ENCODE measurements at regions not wholly inside any gene's neighbourhood (a gene's known extent, or its start where the extent isn't known, plus 50 kb on each side); places are given as distances from the start of the nearest gene placed in this dataset.

DNA sequence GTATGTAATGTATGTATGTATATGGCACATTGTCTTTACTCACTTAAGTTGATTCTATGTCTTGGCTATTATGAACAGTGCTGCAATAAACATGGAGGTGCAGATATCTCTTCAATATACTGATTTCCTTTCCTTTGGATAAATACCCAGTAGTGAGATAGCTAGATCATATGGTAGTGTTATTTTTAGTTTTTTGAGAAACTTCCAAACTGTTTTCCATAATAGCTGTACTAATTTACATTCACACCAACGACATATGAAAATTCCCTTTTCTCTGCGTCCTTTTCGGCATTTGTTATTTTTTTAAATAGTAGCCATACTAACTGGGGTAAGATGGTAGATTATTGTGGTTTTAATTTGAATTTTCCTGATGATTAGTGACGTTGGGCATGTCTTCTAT, 445.6 kb downstream of the NFIB start:
- Histone ChIP-seq H3K27me3 (ENCODE audit: insufficient read depth, poor library complexity, severe bottlenecking) (no peaks in the 10 kb centered on the region), H3K27ac (replicated peaks) (no peak overlapping the region), H3K4me3 (replicated peaks; ENCODE audit: insufficient read depth, low read length) (no peak overlapping the region)
- DNase-seq (ENCODE audit: low read depth in 1 of 2, low spot score in 1 of 2) = no peak
- no peak for TF ChIP-seq SPI1 (IDR thresholded peaks at IDR 0.05; ENCODE audit: borderline replicate concordance, low read depth)
- TF ChIP-seq POLR2AphosphoS5 (IDR thresholded peaks at IDR 0.05; ENCODE audit: low read depth) = no peak
- TF ChIP-seq, protein P1, sequence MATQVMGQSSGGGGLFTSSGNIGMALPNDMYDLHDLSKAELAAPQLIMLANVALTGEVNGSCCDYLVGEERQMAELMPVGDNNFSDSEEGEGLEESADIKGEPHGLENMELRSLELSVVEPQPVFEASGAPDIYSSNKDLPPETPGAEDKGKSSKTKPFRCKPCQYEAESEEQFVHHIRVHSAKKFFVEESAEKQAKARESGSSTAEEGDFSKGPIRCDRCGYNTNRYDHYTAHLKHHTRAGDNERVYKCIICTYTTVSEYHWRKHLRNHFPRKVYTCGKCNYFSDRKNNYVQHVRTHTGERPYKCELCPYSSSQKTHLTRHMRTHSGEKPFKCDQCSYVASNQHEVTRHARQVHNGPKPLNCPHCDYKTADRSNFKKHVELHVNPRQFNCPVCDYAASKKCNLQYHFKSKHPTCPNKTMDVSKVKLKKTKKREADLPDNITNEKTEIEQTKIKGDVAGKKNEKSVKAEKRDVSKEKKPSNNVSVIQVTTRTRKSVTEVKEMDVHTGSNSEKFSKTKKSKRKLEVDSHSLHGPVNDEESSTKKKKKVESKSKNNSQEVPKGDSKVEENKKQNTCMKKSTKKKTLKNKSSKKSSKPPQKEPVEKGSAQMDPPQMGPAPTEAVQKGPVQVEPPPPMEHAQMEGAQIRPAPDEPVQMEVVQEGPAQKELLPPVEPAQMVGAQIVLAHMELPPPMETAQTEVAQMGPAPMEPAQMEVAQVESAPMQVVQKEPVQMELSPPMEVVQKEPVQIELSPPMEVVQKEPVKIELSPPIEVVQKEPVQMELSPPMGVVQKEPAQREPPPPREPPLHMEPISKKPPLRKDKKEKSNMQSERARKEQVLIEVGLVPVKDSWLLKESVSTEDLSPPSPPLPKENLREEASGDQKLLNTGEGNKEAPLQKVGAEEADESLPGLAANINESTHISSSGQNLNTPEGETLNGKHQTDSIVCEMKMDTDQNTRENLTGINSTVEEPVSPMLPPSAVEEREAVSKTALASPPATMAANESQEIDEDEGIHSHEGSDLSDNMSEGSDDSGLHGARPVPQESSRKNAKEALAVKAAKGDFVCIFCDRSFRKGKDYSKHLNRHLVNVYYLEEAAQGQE (IDR thresholded peaks at IDR 0.05; ENCODE audit: insufficient replicate concordance, low read depth) = no peak
- TF ChIP-seq, protein P2, sequence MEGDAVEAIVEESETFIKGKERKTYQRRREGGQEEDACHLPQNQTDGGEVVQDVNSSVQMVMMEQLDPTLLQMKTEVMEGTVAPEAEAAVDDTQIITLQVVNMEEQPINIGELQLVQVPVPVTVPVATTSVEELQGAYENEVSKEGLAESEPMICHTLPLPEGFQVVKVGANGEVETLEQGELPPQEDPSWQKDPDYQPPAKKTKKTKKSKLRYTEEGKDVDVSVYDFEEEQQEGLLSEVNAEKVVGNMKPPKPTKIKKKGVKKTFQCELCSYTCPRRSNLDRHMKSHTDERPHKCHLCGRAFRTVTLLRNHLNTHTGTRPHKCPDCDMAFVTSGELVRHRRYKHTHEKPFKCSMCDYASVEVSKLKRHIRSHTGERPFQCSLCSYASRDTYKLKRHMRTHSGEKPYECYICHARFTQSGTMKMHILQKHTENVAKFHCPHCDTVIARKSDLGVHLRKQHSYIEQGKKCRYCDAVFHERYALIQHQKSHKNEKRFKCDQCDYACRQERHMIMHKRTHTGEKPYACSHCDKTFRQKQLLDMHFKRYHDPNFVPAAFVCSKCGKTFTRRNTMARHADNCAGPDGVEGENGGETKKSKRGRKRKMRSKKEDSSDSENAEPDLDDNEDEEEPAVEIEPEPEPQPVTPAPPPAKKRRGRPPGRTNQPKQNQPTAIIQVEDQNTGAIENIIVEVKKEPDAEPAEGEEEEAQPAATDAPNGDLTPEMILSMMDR (IDR thresholded peaks at IDR 0.05; ENCODE audit: insufficient read depth, low read length) = no peak
- no peak for TF ChIP-seq GABPA (IDR thresholded peaks at IDR 0.05; ENCODE audit: low read depth)

DNA sequence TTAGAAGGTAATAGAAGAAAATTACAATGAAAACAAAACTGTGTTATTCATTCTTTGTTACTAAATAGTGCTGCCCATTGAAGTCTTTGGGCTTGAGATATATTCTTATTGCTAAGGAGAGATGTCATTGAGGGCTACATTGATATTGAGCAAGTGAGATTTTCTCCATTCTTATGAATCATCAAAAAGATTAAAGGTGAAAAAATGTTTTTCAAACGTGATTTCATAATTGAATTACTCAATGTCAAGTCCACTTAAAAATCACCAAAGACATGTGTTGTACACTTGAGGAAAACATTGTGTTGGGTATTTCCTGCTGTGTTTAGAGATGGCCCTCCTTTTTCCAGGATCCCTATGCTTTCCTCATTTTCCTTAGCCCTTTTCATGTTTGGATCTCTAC, 448.1 kb downstream of the NFIB start:
- no peak for DNase-seq (ENCODE audit: low read depth in 1 of 2, low spot score in 1 of 2)
- no peak overlapping the region for H3K4me3 ChIP-seq (replicated peaks; ENCODE audit: insufficient read depth, low read length)
- TF ChIP-seq SPI1 (IDR thresholded peaks at IDR 0.05; ENCODE audit: borderline replicate concordance, low read depth) (no peak), POLR2AphosphoS5 (IDR thresholded peaks at IDR 0.05; ENCODE audit: low read depth) (no peak), GABPA (IDR thresholded peaks at IDR 0.05; ENCODE audit: low read depth) (no peak)
- TF ChIP-seq, protein P1 (IDR thresholded peaks at IDR 0.05; ENCODE audit: insufficient replicate concordance, low read depth) = no peak
- TF ChIP-seq, protein P2 (IDR thresholded peaks at IDR 0.05; ENCODE audit: insufficient read depth, low read length) = no peak
- no peaks in the 10 kb centered on the region for H3K27me3 ChIP-seq (ENCODE audit: insufficient read depth, poor library complexity, severe bottlenecking)
- H3K27ac ChIP-seq (replicated peaks) = no peak overlapping the region

DNA sequence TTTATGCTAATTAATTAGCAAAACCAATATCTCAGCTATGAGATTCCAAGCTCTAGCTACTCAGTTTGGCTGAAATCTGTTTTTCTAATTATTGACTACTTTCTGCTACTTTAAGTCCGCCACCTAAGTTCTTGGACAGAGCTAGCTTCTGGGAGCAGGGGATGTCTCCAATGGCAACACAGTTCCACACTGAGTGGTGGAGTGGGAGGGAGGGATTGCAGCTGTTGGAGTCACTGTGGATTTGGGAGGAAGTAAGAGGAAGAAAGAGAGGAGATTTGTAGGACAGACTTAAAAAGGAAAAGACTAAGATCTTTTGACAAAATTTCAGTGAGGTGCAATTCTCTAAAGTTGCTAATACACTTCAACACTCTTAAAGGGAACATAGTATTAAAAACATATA, 450.8 kb downstream of the NFIB start:
- Histone ChIP-seq H3K4me3 (replicated peaks; ENCODE audit: insufficient read depth, low read length) (no peak overlapping the region), H3K27ac (replicated peaks) (no peak overlapping the region), H3K27me3 (ENCODE audit: insufficient read depth, poor library complexity, severe bottlenecking) (no peaks in the 10 kb centered on the region)
- no peak for TF ChIP-seq SPI1 (IDR thresholded peaks at IDR 0.05; ENCODE audit: borderline replicate concordance, low read depth)
- no peak for TF ChIP-seq POLR2AphosphoS5 (IDR thresholded peaks at IDR 0.05; ENCODE audit: low read depth)
- no peak for DNase-seq (ENCODE audit: low read depth in 1 of 2, low spot score in 1 of 2)

DNA sequence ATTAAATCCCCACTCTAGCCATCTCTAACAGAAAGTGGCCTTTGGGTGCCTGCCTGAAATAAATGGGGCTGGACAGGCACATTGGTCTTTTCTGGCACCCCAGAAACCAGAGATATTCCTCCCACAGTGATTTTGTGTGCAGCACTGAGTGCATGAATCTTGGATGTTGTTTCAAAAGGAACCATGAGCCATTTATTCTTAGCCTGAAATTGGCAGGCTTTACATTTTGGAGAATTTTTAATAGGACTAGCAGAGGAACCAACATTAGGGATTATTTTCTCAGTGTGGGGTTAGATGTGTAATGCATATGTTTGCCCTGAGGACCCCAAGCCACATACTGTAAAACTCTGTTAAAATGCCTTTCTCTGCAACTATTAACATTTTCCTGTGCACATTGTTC, 451.3 kb downstream of the NFIB start:
- Histone ChIP-seq H3K27me3 (ENCODE audit: insufficient read depth, poor library complexity, severe bottlenecking) (no peaks in the 10 kb centered on the region), H3K4me3 (replicated peaks; ENCODE audit: insufficient read depth, low read length) (no peak overlapping the region), H3K27ac (replicated peaks) (no peak overlapping the region)
- TF ChIP-seq, protein P2 (IDR thresholded peaks at IDR 0.05; ENCODE audit: insufficient read depth, low read length) = no peak
- TF ChIP-seq SPI1 (IDR thresholded peaks at IDR 0.05; ENCODE audit: borderline replicate concordance, low read depth) (no peak), POLR2AphosphoS5 (IDR thresholded peaks at IDR 0.05; ENCODE audit: low read depth) (no peak), GABPA (IDR thresholded peaks at IDR 0.05; ENCODE audit: low read depth) (no peak)
- TF ChIP-seq, protein P1 (IDR thresholded peaks at IDR 0.05; ENCODE audit: insufficient replicate concordance, low read depth) = no peak
- no peak for DNase-seq (ENCODE audit: low read depth in 1 of 2, low spot score in 1 of 2)
